Activated CD8-positive, alpha-beta T cell treated with anti-CD3 and anti-CD28 coated beads, Interleukin-2, amount 10 ng/mL, durations not matched to agents 7 days and 5 days (primary cell): ENCODE measurements at regions not wholly inside any gene's neighbourhood (a gene's known extent, or its start where the extent isn't known, plus 50 kb on each side); places are given as distances from the start of the nearest gene placed in this dataset.

Experiments used
- ATAC-seq: fragments of 150-1000 bp; cut with Tn5 transposase; one replicate; pipeline ENCODE4 v1.10.0; 2021; ENCODE audit warnings: moderate library complexity
- CTCF ChIA-PET: fragments of 350-600 bp; sonication (Branson Sonifier 250); formaldehyde crosslinking; loops from one replicate; lab custom pipeline; 2021; ENCODE audit warnings: antibody characterized with exemption; lab: Charles Lee
- POLR2A ChIA-PET: fragments of 350-600 bp; sonication (Branson Sonifier 250); formaldehyde crosslinking; loops from one replicate; lab custom pipeline; 2021; ENCODE audit warnings: antibody characterized with exemption; lab: Charles Lee
- DNase-seq: peaks from one replicate; pipeline ENCODE4 v3.0.0-alpha.2; 2020
- H3K27ac Mint-ChIP-seq: one replicate; pipeline ENCODE4 v1.8.0; 2021; ENCODE audit warnings: mild to moderate bottlenecking, mixed read lengths
- H3K27me3 Mint-ChIP-seq: one replicate; pipeline ENCODE4 v1.8.0; 2021; ENCODE audit warnings: low read depth, mixed read lengths
- H3K36me3 Mint-ChIP-seq: one replicate; pipeline ENCODE4 v1.8.0; 2021; ENCODE audit warnings: low read depth, mixed read lengths
- H3K4me1 Mint-ChIP-seq: one replicate; pipeline ENCODE4 v1.8.0; 2021; ENCODE audit warnings: low read depth, mixed read lengths
- H3K4me3 Mint-ChIP-seq: one replicate; pipeline ENCODE4 v1.8.0; 2021; ENCODE audit warnings: mild to moderate bottlenecking, mixed read lengths
- H3K9me3 Mint-ChIP-seq: one replicate; pipeline ENCODE4 v1.8.0; 2022; ENCODE audit warnings: mixed read lengths; ENCODE audit not compliant: insufficient read depth

DNA sequence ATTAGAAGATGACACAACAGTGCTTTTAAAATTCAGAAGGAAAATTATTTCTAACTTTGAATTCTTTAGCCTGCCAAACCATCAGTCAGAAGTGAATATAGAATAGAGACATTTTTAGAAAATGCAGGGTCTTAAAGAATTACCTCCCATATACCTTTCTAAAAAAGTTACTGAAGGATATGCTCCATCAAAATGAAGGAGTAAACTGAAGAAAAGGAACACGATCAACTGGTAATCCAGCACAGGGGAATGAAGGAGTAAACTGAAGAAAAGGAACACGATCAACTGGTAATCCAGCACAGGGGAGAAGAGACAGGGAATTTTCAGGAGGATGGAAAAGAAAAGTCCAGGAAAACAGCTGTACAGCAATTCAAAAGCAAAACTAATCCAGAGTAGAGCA, 75.4 kb upstream of the LDLRAD3 start:
- no peak overlapping the region for H3K27ac Mint-ChIP-seq
- no peak for ATAC-seq
- no peak overlapping the region for H3K4me3 Mint-ChIP-seq
- no peaks in the 10 kb centered on the region for H3K4me1 Mint-ChIP-seq
- no peak for DNase-seq
- H3K9me3 Mint-ChIP-seq = peaks cover 17% of the 10 kb centered on the region
- ChIA-PET POLR2A (no interaction called here), CTCF (no interaction called here)
- no peaks in the 10 kb centered on the region for H3K36me3 Mint-ChIP-seq
- H3K27me3 Mint-ChIP-seq = peaks cover 3% of the 10 kb centered on the region

DNA sequence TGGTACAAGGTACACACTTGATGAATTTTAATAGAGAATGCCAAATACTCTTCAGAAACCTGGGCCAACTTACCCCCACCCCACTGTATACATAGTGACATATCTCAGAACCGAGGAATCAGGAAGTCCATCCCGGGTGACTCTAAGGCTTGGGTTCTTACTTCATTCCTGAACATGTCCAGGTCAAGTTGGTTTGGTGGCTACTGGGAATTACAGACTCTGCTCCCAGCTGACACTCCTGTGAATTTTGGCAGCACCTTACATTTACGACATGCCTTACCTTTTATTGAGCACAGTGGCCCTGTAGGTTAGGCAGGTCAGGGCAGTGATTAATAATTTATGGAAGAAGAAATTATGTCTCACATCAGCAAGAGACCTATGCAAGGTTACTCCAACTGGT, 70.1 kb upstream of the LDLRAD3 start:
- Mint-ChIP-seq H3K27ac (no peak overlapping the region), H3K4me3 (no peak overlapping the region), H3K27me3 (no peaks in the 10 kb centered on the region), H3K9me3 (peaks cover 9% of the 10 kb centered on the region), H3K4me1 (no peaks in the 10 kb centered on the region), H3K36me3 (no peaks in the 10 kb centered on the region)
- no peak for ATAC-seq
- POLR2A ChIA-PET = no interaction called here
- CTCF ChIA-PET = interaction anchor here (0.9 kb wide), 1 partner anchor 51 kb away, joined by 3 read pairs; no protein-coding TSS in a partner anchor
- DNase-seq = no peak

DNA sequence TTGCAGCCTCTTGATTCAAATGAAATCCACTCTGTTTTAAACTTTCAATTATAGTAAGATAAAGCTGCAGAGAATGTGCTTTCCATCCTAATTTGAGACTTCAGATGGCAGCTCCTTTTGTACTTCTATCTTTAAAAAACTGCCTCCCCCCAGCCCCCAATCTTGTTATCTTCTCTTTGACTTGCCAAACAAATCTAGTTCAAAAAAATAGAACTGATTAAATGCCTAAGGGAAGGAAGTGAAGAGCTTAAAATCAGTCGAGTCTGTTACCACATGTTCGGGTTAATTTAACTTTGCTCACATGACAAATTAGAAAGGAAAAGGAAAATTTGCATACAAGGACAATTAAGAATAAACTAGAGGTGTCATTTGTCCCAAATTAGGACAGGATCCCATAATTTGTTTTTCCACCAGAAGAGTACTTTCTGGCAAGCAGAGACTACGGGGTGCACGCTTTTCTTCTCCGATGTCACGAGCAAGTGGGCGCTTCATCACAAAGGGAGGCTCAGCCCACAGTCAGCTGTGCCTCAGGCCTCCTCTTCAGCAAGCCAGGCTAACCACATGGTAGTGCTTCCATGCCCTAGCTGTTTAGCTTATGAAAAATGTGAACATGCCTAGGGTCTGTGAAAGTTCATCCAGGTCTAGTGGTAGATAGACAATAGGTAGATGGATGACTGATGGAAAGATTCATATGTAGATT, 69.0 kb upstream of the LDLRAD3 start:
- no peak for DNase-seq
- H3K36me3 Mint-ChIP-seq = no peaks in the 10 kb centered on the region
- POLR2A ChIA-PET = no interaction called here
- H3K9me3 Mint-ChIP-seq = peaks cover 2% of the 10 kb centered on the region
- H3K4me1 Mint-ChIP-seq = no peaks in the 10 kb centered on the region
- no peaks in the 10 kb centered on the region for H3K27me3 Mint-ChIP-seq
- CTCF ChIA-PET = no interaction called here
- no peak for ATAC-seq
- H3K27ac Mint-ChIP-seq = no peak overlapping the region
- no peak overlapping the region for H3K4me3 Mint-ChIP-seq

DNA sequence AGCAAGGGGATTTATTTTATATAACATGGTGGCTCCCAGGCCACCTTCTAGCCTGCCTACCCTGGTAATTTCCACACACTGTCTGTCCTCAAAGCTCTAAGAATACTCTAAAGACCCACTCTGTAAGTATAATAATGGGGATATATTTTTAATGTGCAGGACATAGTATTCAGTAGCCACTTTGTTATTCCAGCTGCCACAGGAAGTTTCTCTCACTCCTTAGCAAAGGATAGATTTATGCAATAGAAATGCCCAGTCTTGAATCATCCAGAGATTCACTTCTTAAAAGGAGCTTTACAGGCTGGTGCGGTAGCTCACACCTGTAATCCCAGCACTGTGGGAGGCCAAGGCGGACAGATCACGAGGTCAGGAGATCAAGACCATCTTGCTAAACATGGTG, 68.4 kb upstream of the LDLRAD3 start:
- no peaks in the 10 kb centered on the region for H3K36me3 Mint-ChIP-seq
- CTCF ChIA-PET = no interaction called here
- no peaks in the 10 kb centered on the region for H3K27me3 Mint-ChIP-seq
- H3K4me3 Mint-ChIP-seq = no peak overlapping the region
- DNase-seq (no peak), ATAC-seq (no peak)
- POLR2A ChIA-PET = no interaction called here
- H3K4me1 Mint-ChIP-seq = no peaks in the 10 kb centered on the region
- H3K9me3 Mint-ChIP-seq = no peaks in the 10 kb centered on the region
- no peak overlapping the region for H3K27ac Mint-ChIP-seq

DNA sequence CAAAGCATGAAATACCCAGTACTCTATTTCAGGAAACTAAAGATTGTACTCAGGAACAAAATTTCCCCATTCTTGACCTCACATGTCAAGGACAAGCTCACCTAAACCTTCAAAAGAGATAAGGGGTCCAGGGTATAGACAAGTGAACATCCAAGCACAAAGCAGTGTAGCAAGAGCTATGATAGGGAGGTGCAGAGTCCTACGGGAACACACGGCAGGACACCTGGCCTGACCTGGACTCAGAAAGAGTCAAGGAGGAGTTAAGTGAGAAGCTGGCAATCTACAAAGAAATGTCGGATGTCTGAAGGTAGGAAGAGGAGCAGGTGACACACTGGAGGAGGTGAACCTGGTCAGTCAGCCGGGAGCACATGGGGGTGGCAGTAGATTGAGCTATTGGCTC, 67.1 kb upstream of the LDLRAD3 start:
- no peak overlapping the region for H3K27ac Mint-ChIP-seq
- ATAC-seq (no peak), DNase-seq (no peak)
- H3K9me3 Mint-ChIP-seq = no peaks in the 10 kb centered on the region
- no peaks in the 10 kb centered on the region for H3K36me3 Mint-ChIP-seq
- POLR2A ChIA-PET = no interaction called here
- no peak overlapping the region for H3K4me3 Mint-ChIP-seq
- H3K27me3 Mint-ChIP-seq = no peaks in the 10 kb centered on the region
- CTCF ChIA-PET = no interaction called here
- H3K4me1 Mint-ChIP-seq = no peaks in the 10 kb centered on the region

DNA sequence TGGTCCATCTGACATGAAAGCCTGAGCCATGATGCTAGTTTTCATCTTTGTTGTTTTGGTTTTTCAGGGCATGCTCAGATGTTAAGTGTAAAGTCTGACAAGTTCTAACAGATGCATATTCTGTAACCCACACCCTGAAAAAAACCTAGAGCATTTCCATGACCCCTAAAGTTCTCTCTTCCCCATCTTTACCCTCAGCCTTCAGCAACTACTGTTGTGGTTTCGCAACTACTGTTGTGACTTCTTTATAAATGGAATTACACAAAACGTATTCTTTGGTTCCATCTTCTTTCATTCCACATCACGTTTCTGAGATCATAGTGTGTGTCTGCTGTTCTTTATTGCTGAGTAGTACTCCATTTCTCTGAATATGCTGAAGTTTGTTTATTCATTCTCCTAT, 65.1 kb upstream of the LDLRAD3 start:
- Mint-ChIP-seq H3K4me1 (no peaks in the 10 kb centered on the region), H3K4me3 (no peak overlapping the region), H3K27ac (no peak overlapping the region), H3K9me3 (no peaks in the 10 kb centered on the region), H3K27me3 (no peaks in the 10 kb centered on the region), H3K36me3 (no peaks in the 10 kb centered on the region)
- CTCF ChIA-PET = no interaction called here
- ATAC-seq (no peak), DNase-seq (no peak)
- POLR2A ChIA-PET = no interaction called here

DNA sequence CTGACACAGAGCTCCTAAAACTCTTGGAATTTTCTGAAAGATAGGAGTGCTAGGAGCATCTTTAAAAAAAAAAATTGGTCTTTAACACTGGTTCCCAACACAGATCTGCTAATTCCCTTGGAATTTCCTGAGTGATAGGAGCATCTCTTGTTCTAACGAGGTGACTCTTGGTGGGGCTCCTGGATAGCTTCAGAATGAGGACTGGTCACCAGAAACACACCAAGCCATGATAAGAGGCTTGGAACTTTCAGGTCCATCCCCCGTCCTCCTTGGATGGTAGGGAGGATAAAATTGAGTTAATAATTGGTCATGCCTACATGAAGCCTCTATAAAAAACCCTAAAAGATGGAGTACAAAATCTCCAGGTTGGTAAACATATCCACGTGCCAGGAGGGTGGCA, 64.5 kb upstream of the LDLRAD3 start:
- no peak overlapping the region for H3K27ac Mint-ChIP-seq
- no peak for ATAC-seq
- H3K4me1 Mint-ChIP-seq = no peaks in the 10 kb centered on the region
- H3K9me3 Mint-ChIP-seq = no peaks in the 10 kb centered on the region
- POLR2A ChIA-PET = no interaction called here
- no peak overlapping the region for H3K4me3 Mint-ChIP-seq
- no peak for DNase-seq
- H3K36me3 Mint-ChIP-seq = no peaks in the 10 kb centered on the region
- CTCF ChIA-PET = no interaction called here
- H3K27me3 Mint-ChIP-seq = no peaks in the 10 kb centered on the region

DNA sequence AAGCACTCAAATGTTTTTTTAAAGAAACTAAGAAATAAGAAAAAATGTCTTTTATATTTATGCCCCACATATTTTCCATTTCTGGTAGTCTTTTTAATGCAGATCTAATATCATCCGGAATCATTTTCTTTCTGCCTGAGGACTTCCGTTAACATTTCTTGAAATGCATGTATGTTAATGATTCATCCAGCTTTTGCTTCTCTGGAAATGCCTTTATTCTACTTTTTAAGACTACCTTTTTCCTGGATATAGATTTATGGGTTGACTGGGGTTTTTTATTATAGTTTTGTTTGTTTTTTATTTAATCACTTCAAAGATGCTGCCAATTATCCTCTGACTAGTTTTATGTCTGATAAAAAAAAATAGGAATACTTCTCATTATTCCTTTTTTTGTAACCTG, 57.1 kb upstream of the LDLRAD3 start:
- POLR2A ChIA-PET = no interaction called here
- no peaks in the 10 kb centered on the region for H3K36me3 Mint-ChIP-seq
- CTCF ChIA-PET = no interaction called here
- peaks cover 7% of the 10 kb centered on the region for H3K27me3 Mint-ChIP-seq
- ATAC-seq = no peak
- H3K27ac Mint-ChIP-seq = no peak overlapping the region
- H3K4me3 Mint-ChIP-seq = no peak overlapping the region
- no peak for DNase-seq
- H3K9me3 Mint-ChIP-seq = no peaks in the 10 kb centered on the region
- H3K4me1 Mint-ChIP-seq = no peaks in the 10 kb centered on the region

DNA sequence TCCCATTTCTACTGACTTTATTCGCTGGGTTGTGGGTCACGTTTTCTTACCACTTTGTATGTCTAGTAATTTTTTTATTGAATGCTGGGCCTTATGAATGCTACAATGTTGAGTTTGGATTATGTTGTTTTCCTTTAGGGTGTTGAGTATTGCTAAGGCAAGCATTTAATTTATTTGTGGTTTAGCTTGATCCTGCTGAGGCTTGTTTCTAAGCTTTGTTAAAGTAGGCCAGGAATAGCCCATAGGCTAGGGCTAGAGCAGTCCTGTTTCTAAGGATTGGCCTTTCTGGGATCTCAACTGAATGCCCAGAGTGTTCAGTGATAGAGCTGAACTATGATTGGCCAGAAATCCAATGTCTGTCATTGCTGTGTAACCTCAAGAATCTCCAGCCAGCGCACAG, 56.1 kb upstream of the LDLRAD3 start:
- no peaks in the 10 kb centered on the region for H3K9me3 Mint-ChIP-seq
- POLR2A ChIA-PET = no interaction called here
- no peak overlapping the region for H3K4me3 Mint-ChIP-seq
- DNase-seq (no peak), ATAC-seq (no peak)
- H3K27ac Mint-ChIP-seq = no peak overlapping the region
- H3K36me3 Mint-ChIP-seq = no peaks in the 10 kb centered on the region
- no peaks in the 10 kb centered on the region for H3K4me1 Mint-ChIP-seq
- CTCF ChIA-PET = interaction anchor here (1.3 kb wide), 1 partner anchor 66 kb away, joined by 3 read pairs; no protein-coding TSS in a partner anchor
- peaks cover 7% of the 10 kb centered on the region for H3K27me3 Mint-ChIP-seq

DNA sequence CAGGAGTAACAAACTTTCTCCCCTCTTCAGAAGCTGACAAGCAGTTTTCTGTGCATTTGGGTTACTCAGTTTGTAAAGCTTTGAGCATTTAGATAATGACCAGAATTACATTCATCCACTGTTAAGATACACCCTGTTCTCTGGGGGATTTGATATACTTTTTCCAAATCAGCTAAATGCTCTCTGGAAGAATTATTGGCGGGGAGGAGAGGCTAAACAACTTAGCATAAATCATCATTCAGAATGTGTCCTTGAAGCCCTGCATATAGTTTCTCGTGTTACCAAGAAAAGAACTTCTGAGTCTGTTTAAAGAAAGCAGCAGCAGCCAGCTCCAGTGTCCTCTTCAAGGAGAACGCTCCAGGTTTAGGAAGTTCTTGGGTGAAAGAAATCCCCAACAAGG, 54.9 kb upstream of the LDLRAD3 start:
- DNase-seq (no peak), ATAC-seq (no peak)
- Mint-ChIP-seq H3K4me3 (no peak overlapping the region), H3K36me3 (no peaks in the 10 kb centered on the region), H3K27ac (no peak overlapping the region), H3K4me1 (no peaks in the 10 kb centered on the region), H3K9me3 (no peaks in the 10 kb centered on the region), H3K27me3 (peaks cover 7% of the 10 kb centered on the region)
- CTCF ChIA-PET = interaction anchor here (1.3 kb wide), 1 partner anchor 67 kb away, joined by 3 read pairs; no protein-coding TSS in a partner anchor
- POLR2A ChIA-PET = no interaction called here

DNA sequence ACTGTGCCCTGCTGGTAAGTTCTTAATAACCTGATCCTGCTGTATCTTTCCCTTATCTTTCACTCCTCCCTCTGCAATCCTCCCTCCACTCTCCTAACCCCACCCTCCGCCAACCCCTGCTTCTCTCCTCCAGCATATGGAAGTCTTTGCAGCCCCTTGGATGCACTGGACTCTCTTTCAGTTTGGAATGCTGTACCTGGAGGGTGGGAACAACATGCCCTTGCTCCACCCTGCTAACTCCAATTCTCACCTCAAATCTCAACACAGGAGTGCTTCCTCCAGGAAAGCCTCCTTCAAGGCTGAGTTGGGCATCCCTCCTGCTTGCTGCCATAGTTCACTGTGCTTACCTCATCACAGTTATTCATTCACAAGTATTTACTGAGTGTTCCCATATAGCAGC, 52.8 kb upstream of the LDLRAD3 start:
- Mint-ChIP-seq H3K9me3 (no peaks in the 10 kb centered on the region), H3K4me3 (no peak overlapping the region), H3K27ac (no peak overlapping the region), H3K36me3 (no peaks in the 10 kb centered on the region), H3K27me3 (peaks cover 5% of the 10 kb centered on the region), H3K4me1 (no peaks in the 10 kb centered on the region)
- ChIA-PET POLR2A (no interaction called here), CTCF (no interaction called here)
- no peak for DNase-seq
- ATAC-seq = no peak

DNA sequence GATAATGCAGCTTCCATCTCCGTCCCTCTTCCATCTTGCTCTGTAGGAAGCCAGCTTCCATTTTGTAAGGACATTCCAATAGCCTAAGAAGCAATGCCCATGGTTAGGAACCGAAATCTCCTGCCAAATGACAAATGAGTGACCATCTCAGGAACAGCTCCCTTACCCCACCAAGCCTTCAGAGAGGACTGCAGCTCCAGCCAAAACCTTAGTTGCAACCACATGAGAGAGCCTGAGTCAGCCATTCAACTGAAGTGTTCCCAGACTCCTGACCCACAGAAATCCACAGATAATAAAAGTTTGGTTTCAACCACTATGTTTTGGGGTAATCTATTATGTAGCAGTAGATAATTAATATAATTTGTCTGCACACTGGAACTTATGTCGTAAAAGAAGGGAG, 51.7 kb upstream of the LDLRAD3 start:
- Mint-ChIP-seq H3K4me3 (no peak overlapping the region), H3K36me3 (no peaks in the 10 kb centered on the region), H3K27me3 (peaks cover 1% of the 10 kb centered on the region), H3K4me1 (no peaks in the 10 kb centered on the region), H3K27ac (no peak overlapping the region), H3K9me3 (no peaks in the 10 kb centered on the region)
- ChIA-PET CTCF (no interaction called here), POLR2A (no interaction called here)
- DNase-seq = no peak
- no peak for ATAC-seq
